Stimulated activated CD4-positive, alpha-beta T cell treated with anti-CD3 and anti-CD28 coated beads, Interleukin-15, amount 100 ng/mL, for 1 hour (primary cell): ENCODE measurements at regions not wholly inside any gene's neighbourhood (a gene's known extent, or its start where the extent isn't known, plus 50 kb on each side); places are given as distances from the start of the nearest gene placed in this dataset.

Source experiments
- DNase-seq, 2 donors: peaks; one replicate each; pipeline ENCODE4 v3.0.0-alpha.2; 2020; ENCODE audit warnings: low read depth in 1 of 2, low spot score in 1 of 2

DNA sequence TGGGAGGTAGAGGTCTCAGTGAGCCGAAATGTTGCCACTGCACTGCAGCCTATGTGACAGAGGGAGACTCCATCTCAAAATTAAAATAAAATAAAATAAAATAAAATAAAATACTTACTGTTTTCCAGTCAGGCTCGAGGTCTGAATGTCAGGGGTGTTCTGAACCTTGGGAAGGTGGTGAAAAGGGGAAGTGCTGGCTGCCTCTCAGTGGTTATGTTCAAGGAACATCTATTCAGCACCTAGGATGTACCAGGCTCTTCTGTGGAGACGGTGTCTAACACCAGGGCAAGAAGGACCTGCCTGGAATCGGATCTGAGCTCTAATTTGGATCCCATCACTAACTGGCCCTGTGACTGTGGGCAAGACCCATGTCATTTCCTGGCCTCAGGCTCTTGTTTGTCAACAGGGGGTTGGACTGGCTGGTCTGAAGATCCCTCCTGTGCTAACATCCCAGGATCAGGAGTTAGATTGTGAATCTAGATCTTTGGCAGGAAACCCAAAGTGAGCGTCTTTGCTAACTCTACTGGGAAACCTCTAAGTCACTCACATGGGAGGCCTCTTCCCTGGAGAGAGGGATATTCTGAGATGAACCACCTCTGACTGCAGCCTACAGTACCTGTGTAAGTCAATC, 63.4 kb upstream of the SIRPG start:
- DNase-seq, result no peak

DNA sequence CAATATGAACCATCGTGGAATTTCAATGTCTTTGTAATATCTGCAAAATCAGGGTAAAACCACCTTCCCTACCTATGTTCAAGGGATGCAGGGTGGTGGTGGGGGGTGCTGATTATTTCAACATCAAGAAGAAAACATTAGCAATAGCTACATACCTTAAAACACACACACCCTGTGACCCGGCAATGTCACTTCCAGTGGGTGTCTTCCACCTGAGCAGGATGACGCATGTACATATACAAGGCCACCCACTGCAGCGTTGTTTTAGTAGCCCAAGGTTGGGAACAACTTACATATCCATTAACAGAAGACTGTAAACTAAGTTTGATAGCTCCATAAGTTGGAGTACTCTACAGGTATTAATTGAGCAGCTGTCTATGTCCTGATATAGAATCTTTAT, 62.6 kb upstream of the SIRPG start:
- DNase-seq, result no peak

DNA sequence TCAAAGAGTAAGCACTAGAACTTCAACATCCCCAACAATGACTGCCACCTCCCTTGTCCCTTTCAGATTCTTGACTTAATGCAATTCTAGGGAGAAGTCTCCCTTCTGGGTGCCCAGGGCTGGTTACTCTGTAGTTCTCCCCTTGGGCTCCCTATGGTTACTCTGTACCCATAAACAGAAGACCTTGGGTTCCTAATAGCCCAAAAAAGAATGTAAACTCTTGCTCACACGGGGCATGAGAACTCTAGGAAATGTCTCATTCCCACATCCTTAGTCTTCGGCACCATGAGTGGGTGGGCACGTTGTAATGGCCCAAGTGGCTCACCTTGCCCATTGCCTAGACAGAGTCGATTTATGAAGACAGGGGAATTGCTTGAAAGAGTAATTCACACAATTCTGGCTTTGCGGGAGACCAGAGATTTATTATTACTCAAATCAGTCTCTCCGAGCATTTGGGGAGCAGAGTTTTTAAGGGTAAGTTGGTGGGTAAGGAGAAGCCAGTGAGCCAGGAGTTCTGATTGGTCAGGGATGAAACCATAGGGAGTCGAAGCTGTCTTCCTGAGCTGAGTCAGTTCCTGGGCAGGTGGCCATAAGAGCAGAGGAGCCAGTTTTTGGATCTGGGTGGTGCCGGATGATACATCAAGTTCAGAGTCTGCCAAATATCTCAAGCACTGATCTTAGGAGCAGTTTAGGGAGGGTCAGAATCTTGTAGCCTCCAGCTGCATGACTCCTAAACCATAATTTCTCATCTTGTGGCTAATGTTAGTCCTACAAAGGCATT, 61.2 kb upstream of the SIRPG start:
- DNase-seq, result no peak

GRCh38 chr20:1712634-1713624, 55.4 kb upstream of the SIRPG start:
- no peak for DNase-seq

DNA sequence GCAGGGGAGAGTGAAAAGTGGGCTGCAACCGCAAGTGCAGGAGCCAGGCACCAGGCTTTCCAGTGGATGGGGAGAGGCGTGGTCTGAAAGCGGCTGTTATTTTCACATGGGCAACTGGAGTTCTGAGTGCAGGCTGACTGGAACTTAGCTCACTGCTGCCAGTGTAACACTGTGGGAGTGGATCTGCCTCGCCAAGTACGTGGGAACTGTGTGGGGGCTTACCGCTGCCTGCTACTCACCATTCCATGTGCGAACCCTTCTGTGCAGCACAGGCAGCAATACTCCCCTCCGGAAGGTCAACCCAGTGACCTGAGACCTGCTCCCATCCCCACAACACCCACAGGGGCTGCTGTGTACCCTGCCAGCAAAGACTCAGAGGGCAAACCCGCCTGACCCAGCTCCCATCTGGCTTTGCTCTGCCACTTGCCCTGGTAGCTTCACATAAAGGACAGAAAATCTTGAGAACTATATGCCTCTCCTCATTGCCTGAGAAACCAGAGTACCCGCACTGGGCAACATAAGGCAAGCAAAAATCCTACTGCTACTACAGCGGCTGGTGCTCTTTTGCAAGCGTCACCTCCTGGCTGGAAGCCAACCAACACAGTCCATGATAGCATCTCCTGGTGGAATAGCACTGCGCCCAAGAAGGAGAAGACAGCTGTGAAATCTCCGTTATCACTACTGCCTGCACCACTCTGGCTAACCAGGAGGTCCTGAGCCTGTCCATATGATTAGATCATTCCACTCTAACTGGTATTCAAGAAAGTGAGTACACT, 54.4 kb upstream of the SIRPG start:
- DNase-seq, result no peak

GRCh38 chr20:1711266-1711665, 53.7 kb upstream of the SIRPG start:
- DNase-seq, result no peak

DNA sequence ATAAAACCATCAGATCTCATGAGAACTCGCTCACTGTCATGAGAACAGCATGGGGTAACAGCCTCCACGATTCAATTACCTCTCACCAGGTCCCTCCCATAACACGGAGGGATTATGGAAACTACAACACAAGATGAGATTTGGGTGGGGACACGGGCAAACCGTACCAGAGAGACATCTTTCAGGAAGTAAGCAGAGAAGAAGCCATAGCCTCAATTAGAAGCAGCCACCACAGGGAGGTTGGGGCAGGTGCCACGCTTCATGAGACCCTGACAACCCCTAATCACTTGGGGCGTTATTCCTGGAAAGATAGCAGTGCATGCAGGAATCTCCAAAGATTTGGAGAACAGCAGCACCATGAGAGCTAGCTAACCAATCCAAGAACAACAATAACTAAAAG, 52.9 kb upstream of the SIRPG start:
- no peak for DNase-seq

DNA sequence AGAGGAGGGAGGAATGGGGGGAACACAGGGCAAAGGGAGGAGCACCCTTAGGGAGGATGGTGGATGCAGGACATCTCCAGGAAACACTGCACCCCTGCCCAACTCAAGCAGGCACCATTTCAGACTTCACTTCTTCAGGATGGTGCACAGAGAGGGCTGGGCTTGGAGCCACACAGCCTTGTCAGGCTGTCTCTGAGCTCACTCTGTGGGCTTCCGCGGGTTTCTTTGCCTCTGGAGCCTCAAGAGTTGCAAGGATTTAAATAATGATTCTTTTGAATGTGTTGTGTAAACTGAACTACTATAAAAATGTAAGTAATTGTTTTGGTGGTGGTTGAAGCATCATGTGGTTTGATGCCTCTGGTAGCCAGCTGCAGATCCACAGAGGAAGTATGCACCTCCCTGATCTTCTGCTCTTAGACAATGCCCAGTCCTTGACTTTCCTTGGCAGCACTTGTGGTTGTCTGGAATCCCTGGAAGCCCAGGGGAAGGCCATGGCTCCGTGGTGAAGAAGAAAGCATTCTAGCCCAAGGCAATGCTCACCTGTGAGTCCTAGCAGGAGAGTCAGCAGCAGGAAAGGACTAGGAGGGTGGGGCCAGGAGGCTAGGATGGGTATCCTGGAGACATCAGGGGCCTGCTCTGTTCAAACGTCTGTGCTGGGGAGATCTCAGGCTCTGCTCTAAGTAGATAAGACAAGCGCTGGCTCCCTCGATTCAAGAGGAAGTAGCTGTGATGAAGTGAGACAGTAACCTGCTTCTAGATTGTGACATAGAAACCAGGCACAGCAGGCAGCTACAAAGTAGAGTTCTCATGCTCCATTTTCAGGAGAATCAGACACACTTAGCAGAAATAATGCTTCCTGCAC, 50.2 kb upstream of the SIRPG start:
- DNase-seq, result no peak
